K562 (cell line): ENCODE measurements at regions not wholly inside any gene's neighbourhood (a gene's known extent, or its start where the extent isn't known, plus 50 kb on each side); places are given as distances from the start of the nearest gene placed in this dataset.

Experiments used
- NRF1 ChIP-seq, 2 experiments: fragments of 450-650 bp; IDR thresholded peaks in 1 of 2; conservative IDR thresholded peaks in 1 of 2; 2 replicates each; pipeline ENCODE4 v1.6.1; 2014; ENCODE audit warnings: mild to moderate bottlenecking in 2 of 2
- RFX5 ChIP-seq: IDR thresholded peaks from 2 replicates; pipeline ENCODE4 v1.6.1; 2011; ENCODE audit warnings: low read depth, mild to moderate bottlenecking, improper control_type of control experiment, low read length
- STAT5B ChIP-seq: fragments of 250-450 bp; sonication (Bioruptor Pico); IDR thresholded peaks from 2 replicates; pipeline ENCODE4 v1.8.0; 2021; ENCODE audit warnings: mild to moderate bottlenecking, inconsistent platforms
- TAF1 ChIP-seq: IDR thresholded peaks from 2 replicates; pipeline ENCODE4 v1.6.1; 2011; ENCODE audit warnings: mild to moderate bottlenecking, low read length, moderate library complexity; ENCODE audit not compliant: insufficient read depth, control insufficient read depth, severe bottlenecking; ENCODE audit errors: extremely low read depth
- TF ChIP-seq, protein P1 (sequence below), 3 experiments: IDR thresholded peaks in 2 of 3; conservative IDR thresholded peaks in 1 of 3; 2 replicates each; pipeline ENCODE4 v1.5.1; 2011 to 2012; ENCODE audit warnings: low read length in 3 of 3, mild to moderate bottlenecking in 3 of 3, control low read depth in 2 of 3, improper control_type of control experiment in 1 of 3, inconsistent platforms in 1 of 3, low read depth in 1 of 3, mixed read lengths in 1 of 3, moderate library complexity in 1 of 3; ENCODE audit not compliant: insufficient read depth in 2 of 3

DNA sequence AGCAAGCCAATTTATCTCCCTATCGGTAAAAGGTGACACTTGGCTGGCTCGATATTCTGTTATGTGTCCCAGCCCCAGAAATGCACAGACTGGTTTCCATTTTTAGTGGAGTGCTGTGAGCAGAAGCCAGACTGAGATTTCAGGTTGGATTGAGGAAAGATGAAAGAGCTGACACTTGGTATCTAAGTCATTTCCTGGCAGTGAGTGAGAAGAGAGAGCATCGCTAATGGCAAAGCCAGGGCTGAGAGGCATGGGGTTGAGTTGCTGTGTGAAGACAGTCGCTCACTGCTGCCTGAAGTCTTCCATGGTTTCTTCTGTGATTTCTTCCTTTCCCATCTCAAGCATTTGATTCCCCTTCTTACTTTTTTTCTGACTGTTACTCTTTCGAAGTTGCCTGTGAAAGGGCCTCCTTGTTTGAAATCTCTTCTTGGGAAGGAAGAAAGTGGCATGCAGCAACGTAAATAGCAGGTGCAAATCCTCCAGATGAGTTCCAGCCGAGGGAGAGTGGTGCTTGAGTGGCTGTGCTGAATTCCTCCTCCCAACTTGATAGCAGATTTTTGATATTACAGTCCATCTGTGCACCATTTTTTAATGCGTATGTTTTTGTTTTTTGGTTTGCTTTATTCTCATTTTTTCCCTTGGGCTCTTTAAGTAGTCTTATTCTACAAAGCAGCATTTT, 109.2 kb upstream of the LIMCH1 start:
- TF ChIP-seq NRF1 (conservative IDR thresholded peaks at IDR 0.05 in 1 of 2, IDR thresholded peaks at IDR 0.05 in 1 of 2) = no peak
- no peak for TF ChIP-seq RFX5
- TF ChIP-seq, protein P1, sequence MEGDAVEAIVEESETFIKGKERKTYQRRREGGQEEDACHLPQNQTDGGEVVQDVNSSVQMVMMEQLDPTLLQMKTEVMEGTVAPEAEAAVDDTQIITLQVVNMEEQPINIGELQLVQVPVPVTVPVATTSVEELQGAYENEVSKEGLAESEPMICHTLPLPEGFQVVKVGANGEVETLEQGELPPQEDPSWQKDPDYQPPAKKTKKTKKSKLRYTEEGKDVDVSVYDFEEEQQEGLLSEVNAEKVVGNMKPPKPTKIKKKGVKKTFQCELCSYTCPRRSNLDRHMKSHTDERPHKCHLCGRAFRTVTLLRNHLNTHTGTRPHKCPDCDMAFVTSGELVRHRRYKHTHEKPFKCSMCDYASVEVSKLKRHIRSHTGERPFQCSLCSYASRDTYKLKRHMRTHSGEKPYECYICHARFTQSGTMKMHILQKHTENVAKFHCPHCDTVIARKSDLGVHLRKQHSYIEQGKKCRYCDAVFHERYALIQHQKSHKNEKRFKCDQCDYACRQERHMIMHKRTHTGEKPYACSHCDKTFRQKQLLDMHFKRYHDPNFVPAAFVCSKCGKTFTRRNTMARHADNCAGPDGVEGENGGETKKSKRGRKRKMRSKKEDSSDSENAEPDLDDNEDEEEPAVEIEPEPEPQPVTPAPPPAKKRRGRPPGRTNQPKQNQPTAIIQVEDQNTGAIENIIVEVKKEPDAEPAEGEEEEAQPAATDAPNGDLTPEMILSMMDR (IDR thresholded peaks at IDR 0.05 in 2 of 3, conservative IDR thresholded peaks at IDR 0.05 in 1 of 3; ENCODE audit: insufficient read depth in 2 of 3, low read depth in 1 of 3, low read length in 3 of 3) = no peak
- no peak for TF ChIP-seq TAF1
- no peak for TF ChIP-seq STAT5B (CRISPR knock-in tag)
